Neural cell (in vitro differentiated cells): ENCODE measurements at regions not wholly inside any gene's neighbourhood (a gene's known extent, or its start where the extent isn't known, plus 50 kb on each side); places are given as distances from the start of the nearest gene placed in this dataset.

Experiments
- H2AFZ ChIP-seq: fragments of 200-600, 300-800 bp; sonication (generic), shearing (Covaris generic); 2 replicates; pipeline ENCODE4 v1.6.0; 2014; ENCODE audit warnings: low read depth, mild to moderate bottlenecking, antibody characterized with exemption, low read length, moderate library complexity
- H3F3A ChIP-seq: fragments of 200-600 bp; shearing (Covaris generic); 2 replicates; pipeline ENCODE4 v1.6.1; 2016; ENCODE audit warnings: mild to moderate bottlenecking, moderate library complexity, mixed read lengths, antibody characterized with exemption, low read length; ENCODE audit not compliant: insufficient read depth, poor library complexity, severe bottlenecking
- H3K27ac ChIP-seq: fragments of 200-600, 300-800 bp; sonication (generic), shearing (Covaris generic); 2 replicates; pipeline ENCODE4 v1.5.1; 2014; ENCODE audit warnings: mild to moderate bottlenecking, low read length, moderate library complexity
- H3K27me3 ChIP-seq: fragments of 300-800, 200-600 bp; sonication (generic), shearing (Covaris generic); 2 replicates; pipeline ENCODE4 v1.6.0; 2014; ENCODE audit warnings: mild to moderate bottlenecking, low read depth, low read length, moderate library complexity; ENCODE audit not compliant: insufficient read depth
- H3K36me3 ChIP-seq: fragments of 300-800, 200-600 bp; sonication (generic), shearing (Covaris generic); 2 replicates; pipeline ENCODE4 v1.5.1; 2014; ENCODE audit warnings: mild to moderate bottlenecking, antibody characterized with exemption, low read length, moderate library complexity; ENCODE audit not compliant: insufficient read depth
- H3K4me2 ChIP-seq: fragments of 300-800, 200-600 bp; sonication (generic), shearing (Covaris generic); 2 replicates; pipeline ENCODE4 v1.6.0; 2014; ENCODE audit warnings: mild to moderate bottlenecking, low read length
- H3K4me3 ChIP-seq: fragments of 300-800, 200-600 bp; sonication (generic), shearing (Covaris generic); 2 replicates; pipeline ENCODE4 v1.5.1; 2014; ENCODE audit warnings: mild to moderate bottlenecking, low read length, moderate library complexity
- H3K79me2 ChIP-seq: fragments of 200-600 bp; shearing (Covaris generic); replicated peaks from 2 replicates; pipeline ENCODE4 v1.6.0; 2014; ENCODE audit warnings: mild to moderate bottlenecking, low read length, moderate library complexity; ENCODE audit not compliant: insufficient read depth
- H3K9ac ChIP-seq: fragments of 300-800, 200-600 bp; sonication (generic), shearing (Covaris generic); 2 replicates; pipeline ENCODE4 v1.6.1; 2016; ENCODE audit warnings: mild to moderate bottlenecking, low read length, mixed read lengths
- H3K9me2 ChIP-seq: fragments of 200-600 bp; shearing (Covaris generic); 2 replicates; pipeline ENCODE4 v1.6.1; 2016; ENCODE audit warnings: mild to moderate bottlenecking, low read length, mixed read lengths; ENCODE audit not compliant: insufficient read depth
- H3K9me3 ChIP-seq: fragments of 200-600, 300-800 bp; sonication (generic), shearing (Covaris generic); 2 replicates; pipeline ENCODE4 v1.6.1; 2016; ENCODE audit warnings: mild to moderate bottlenecking, mixed run types, low read length, moderate library complexity, mixed read lengths
- H4K20me1 ChIP-seq: fragments of 200-600 bp; shearing (Covaris generic); 2 replicates; pipeline ENCODE4 v1.6.1; 2016; ENCODE audit warnings: mild to moderate bottlenecking, mixed run types; ENCODE audit not compliant: insufficient read depth
- EP300 ChIP-seq: fragments of 450-650 bp; conservative IDR thresholded peaks from 2 replicates; pipeline ENCODE4 v1.6.1; 2014; ENCODE audit warnings: antibody characterized with exemption, mild to moderate bottlenecking, moderate library complexity; ENCODE audit not compliant: poor library complexity, severe bottlenecking
- EZH2 ChIP-seq: fragments of 200-600, 300-800 bp; shearing (Covaris generic), sonication (generic); IDR thresholded peaks from 2 replicates; pipeline ENCODE4 v1.6.1; 2014; ENCODE audit warnings: antibody characterized with exemption, low read length, borderline replicate concordance, mild to moderate bottlenecking; ENCODE audit not compliant: insufficient read depth, poor library complexity, severe bottlenecking
- MXI1 ChIP-seq: fragments of 450-650 bp; conservative IDR thresholded peaks from 2 replicates; pipeline ENCODE4 v1.6.1; 2014; ENCODE audit warnings: antibody characterized with exemption, mild to moderate bottlenecking; ENCODE audit not compliant: poor library complexity, severe bottlenecking
- POLR2AphosphoS5 ChIP-seq: IDR thresholded peaks from 2 replicates; pipeline ENCODE4 v1.6.1; 2012
- RAD21 ChIP-seq: fragments of 450-650 bp; conservative IDR thresholded peaks from 2 replicates; pipeline ENCODE4 v1.6.1; 2014; ENCODE audit warnings: antibody characterized with exemption, mild to moderate bottlenecking, moderate library complexity
- SMC3 ChIP-seq: fragments of 450-650 bp; conservative IDR thresholded peaks from 2 replicates; pipeline ENCODE4 v1.6.1; 2014; ENCODE audit warnings: antibody characterized with exemption, mild to moderate bottlenecking, moderate library complexity; ENCODE audit not compliant: poor library complexity
- TAF1 ChIP-seq: IDR thresholded peaks from 2 replicates; pipeline ENCODE4 v1.6.1; 2012; ENCODE audit warnings: low read depth
- TF ChIP-seq, protein P1 (sequence below): fragments of 450-650 bp; IDR thresholded peaks from 2 replicates; pipeline ENCODE4 v1.5.1; 2014; ENCODE audit warnings: antibody characterized with exemption, mild to moderate bottlenecking, moderate library complexity; ENCODE audit not compliant: poor library complexity, severe bottlenecking
- TF ChIP-seq, protein P2 (sequence below): IDR thresholded peaks from 2 replicates; pipeline ENCODE4 v1.6.1; 2012; ENCODE audit warnings: borderline replicate concordance

DNA sequence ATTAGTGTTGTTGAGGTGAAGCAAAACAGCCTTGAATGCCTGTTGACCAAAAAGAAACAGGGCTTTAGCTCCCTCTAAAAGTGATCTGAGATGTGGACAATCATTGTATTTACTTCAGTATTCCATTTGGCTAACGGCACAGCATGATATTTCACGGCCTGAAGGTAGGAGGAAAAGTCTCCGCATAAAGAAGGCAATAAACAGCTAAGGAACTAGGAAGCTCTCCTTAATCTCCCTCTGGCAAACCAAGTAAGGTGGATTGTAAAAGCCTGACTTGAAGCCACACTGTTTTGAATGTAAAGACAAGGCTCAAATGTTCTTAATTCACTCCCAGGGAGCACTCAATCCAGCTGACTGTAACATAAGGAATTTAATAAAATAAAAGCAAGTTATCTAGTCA is 160.0 kb upstream of the ZNF804B start:
- Histone ChIP-seq H3K9ac (no peak overlapping the region), H2AFZ (no peak overlapping the region), H3K4me3 (no peak overlapping the region), H3K9me3 (no peaks in the 10 kb centered on the region), H3F3A (no peaks in the 10 kb centered on the region), H3K4me2 (no peak overlapping the region), H3K9me2 (no peaks in the 10 kb centered on the region), H3K79me2 (no peaks in the 10 kb centered on the region), H4K20me1 (no peaks in the 10 kb centered on the region), H3K27ac (no peak overlapping the region), H3K27me3 (no peaks in the 10 kb centered on the region), H3K36me3 (no peaks in the 10 kb centered on the region)
- TF ChIP-seq, protein P1, sequence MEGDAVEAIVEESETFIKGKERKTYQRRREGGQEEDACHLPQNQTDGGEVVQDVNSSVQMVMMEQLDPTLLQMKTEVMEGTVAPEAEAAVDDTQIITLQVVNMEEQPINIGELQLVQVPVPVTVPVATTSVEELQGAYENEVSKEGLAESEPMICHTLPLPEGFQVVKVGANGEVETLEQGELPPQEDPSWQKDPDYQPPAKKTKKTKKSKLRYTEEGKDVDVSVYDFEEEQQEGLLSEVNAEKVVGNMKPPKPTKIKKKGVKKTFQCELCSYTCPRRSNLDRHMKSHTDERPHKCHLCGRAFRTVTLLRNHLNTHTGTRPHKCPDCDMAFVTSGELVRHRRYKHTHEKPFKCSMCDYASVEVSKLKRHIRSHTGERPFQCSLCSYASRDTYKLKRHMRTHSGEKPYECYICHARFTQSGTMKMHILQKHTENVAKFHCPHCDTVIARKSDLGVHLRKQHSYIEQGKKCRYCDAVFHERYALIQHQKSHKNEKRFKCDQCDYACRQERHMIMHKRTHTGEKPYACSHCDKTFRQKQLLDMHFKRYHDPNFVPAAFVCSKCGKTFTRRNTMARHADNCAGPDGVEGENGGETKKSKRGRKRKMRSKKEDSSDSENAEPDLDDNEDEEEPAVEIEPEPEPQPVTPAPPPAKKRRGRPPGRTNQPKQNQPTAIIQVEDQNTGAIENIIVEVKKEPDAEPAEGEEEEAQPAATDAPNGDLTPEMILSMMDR = no peak
- TF ChIP-seq EZH2 (no peak), TAF1 (no peak), SMC3 (no peak), EP300 (no peak), POLR2AphosphoS5 (no peak), MXI1 (no peak), RAD21 (no peak)
- TF ChIP-seq, protein P2, sequence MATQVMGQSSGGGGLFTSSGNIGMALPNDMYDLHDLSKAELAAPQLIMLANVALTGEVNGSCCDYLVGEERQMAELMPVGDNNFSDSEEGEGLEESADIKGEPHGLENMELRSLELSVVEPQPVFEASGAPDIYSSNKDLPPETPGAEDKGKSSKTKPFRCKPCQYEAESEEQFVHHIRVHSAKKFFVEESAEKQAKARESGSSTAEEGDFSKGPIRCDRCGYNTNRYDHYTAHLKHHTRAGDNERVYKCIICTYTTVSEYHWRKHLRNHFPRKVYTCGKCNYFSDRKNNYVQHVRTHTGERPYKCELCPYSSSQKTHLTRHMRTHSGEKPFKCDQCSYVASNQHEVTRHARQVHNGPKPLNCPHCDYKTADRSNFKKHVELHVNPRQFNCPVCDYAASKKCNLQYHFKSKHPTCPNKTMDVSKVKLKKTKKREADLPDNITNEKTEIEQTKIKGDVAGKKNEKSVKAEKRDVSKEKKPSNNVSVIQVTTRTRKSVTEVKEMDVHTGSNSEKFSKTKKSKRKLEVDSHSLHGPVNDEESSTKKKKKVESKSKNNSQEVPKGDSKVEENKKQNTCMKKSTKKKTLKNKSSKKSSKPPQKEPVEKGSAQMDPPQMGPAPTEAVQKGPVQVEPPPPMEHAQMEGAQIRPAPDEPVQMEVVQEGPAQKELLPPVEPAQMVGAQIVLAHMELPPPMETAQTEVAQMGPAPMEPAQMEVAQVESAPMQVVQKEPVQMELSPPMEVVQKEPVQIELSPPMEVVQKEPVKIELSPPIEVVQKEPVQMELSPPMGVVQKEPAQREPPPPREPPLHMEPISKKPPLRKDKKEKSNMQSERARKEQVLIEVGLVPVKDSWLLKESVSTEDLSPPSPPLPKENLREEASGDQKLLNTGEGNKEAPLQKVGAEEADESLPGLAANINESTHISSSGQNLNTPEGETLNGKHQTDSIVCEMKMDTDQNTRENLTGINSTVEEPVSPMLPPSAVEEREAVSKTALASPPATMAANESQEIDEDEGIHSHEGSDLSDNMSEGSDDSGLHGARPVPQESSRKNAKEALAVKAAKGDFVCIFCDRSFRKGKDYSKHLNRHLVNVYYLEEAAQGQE = no peak

DNA sequence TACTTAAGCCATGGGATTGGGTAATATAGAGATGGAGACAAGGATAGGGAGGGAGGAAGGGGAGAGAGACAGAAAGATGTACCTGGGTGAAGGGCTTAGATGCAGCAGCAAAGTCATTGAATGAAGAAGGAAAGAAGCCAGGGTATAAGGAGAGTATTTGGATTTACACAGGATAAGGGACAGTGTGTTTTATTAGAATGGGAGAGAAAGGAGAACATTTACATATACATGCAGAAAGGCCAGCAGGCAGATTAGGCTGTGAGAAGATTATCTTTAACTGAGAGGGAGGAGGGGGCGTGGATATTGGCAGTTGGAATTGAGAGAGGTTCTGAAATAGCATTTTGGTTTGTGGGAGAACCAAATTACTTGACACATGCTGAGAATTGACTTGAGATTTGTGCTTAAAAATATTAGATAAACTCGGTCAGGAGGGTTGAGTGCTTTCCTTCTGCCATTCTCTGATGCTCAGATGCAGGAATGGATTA is 161.5 kb upstream of the ZNF804B start:
- Histone ChIP-seq H3K79me2 (no peaks in the 10 kb centered on the region), H3K9me2 (no peaks in the 10 kb centered on the region), H3K27me3 (no peaks in the 10 kb centered on the region), H3K36me3 (no peaks in the 10 kb centered on the region), H3K4me3 (no peak overlapping the region), H3K9me3 (no peaks in the 10 kb centered on the region), H3F3A (no peaks in the 10 kb centered on the region), H3K4me2 (no peak overlapping the region), H3K27ac (no peak overlapping the region), H2AFZ (no peak overlapping the region), H3K9ac (no peak overlapping the region), H4K20me1 (no peaks in the 10 kb centered on the region)
- TF ChIP-seq POLR2AphosphoS5 = no peak
- no peak for TF ChIP-seq EZH2
- no peak for TF ChIP-seq SMC3
- TF ChIP-seq, protein P1 = no peak
- TF ChIP-seq MXI1 = no peak
- no peak for TF ChIP-seq RAD21
- TF ChIP-seq, protein P2 = no peak
- no peak for TF ChIP-seq EP300
- TF ChIP-seq TAF1 = no peak
